Activated CD4-positive, alpha-beta memory T cell treated with anti-CD3 and anti-CD28 coated beads, Interleukin-2, amount 10 ng/mL, durations not matched to agents 7 days and 5 days (primary cell): ENCODE measurements at regions not wholly inside any gene's neighbourhood (a gene's known extent, or its start where the extent isn't known, plus 50 kb on each side); places are given as distances from the start of the nearest gene placed in this dataset.
"Not testable (repeated sequence)": the region's sequence is repeated elsewhere in the genome, so short reads cannot be mapped to it uniquely, and the experiment has no call there.

ENCODE experiments used
- CTCF ChIA-PET: fragments of 350-600 bp; sonication (Branson Sonifier 250); formaldehyde crosslinking; loops from one replicate; lab custom pipeline; 2021; ENCODE audit warnings: antibody characterized with exemption, inconsistent platforms; lab: Charles Lee
- POLR2A ChIA-PET: fragments of 350-600 bp; sonication (Branson Sonifier 250); formaldehyde crosslinking; loops from one replicate; lab custom pipeline; 2021; ENCODE audit warnings: antibody characterized with exemption; lab: Charles Lee
- DNase-seq: peaks from one replicate; pipeline ENCODE4 v3.0.0-alpha.2; 2020
- H3K27ac Mint-ChIP-seq: one replicate; pipeline ENCODE4 v1.8.0; 2021; ENCODE audit warnings: mild to moderate bottlenecking, mixed read lengths
- H3K27me3 Mint-ChIP-seq: one replicate; pipeline ENCODE4 v1.8.0; 2021; ENCODE audit warnings: mixed read lengths
- H3K36me3 Mint-ChIP-seq: one replicate; pipeline ENCODE4 v1.8.0; 2021; ENCODE audit warnings: low read depth, mixed read lengths
- H3K4me1 Mint-ChIP-seq: one replicate; pipeline ENCODE4 v1.8.0; 2021; ENCODE audit warnings: mixed read lengths
- H3K4me3 Mint-ChIP-seq: one replicate; pipeline ENCODE4 v1.8.0; 2021; ENCODE audit warnings: mild to moderate bottlenecking, mixed read lengths
- H3K9me3 Mint-ChIP-seq: one replicate; pipeline ENCODE4 v1.8.0; 2021; ENCODE audit warnings: mixed read lengths

DNA sequence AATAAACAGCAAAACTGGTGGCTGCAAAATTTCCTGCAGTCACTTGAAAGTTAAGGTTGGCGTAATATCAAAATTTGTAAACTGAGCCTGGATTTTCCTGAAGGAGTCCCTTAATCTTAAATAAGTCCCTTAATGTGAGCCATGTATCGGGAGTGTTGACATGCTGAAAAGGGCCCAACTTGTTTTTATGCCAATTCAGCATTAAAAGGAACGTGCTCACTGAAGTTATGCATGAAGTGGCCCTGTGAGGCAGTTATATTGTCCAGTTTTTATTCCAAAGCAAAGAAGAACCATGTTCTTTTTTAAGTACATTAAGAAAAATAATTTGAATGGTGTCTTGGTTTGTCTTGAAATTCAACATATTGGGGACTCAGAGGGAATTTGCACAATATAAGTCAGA is 1766.9 kb downstream of the SLITRK1 start:
- H3K36me3 Mint-ChIP-seq = no peaks in the 10 kb centered on the region
- H3K27me3 Mint-ChIP-seq = no peaks in the 10 kb centered on the region
- no peak for DNase-seq
- ChIA-PET POLR2A (no interaction called here), CTCF (no interaction called here)
- no peak overlapping the region for H3K27ac Mint-ChIP-seq
- no peaks in the 10 kb centered on the region for H3K4me1 Mint-ChIP-seq
- peaks cover 3% of the 10 kb centered on the region for H3K9me3 Mint-ChIP-seq
- H3K4me3 Mint-ChIP-seq = no peak overlapping the region

DNA sequence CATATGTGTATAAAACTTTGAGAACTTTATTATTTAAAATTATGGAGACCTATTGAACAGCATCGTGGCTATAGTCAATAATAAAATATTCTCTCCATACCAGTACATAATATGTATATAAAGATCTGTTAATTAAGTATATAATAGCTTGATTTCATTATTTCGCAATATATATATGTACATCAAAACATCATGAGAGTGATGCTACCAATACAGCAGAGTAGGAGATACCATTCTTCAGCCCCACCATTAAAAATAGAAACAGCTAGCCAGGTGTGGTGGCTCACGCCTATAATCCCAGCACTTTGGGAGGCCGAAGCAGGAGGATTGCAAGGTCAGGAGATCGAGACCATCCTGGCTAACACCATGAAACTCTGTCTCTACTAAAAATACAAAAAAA is 1755.3 kb upstream of the SPRY2 start:
- ChIA-PET CTCF (no interaction called here), POLR2A (no interaction called here)
- no peaks in the 10 kb centered on the region for H3K4me1 Mint-ChIP-seq
- H3K27ac Mint-ChIP-seq = no peak overlapping the region
- DNase-seq = no peak
- no peaks in the 10 kb centered on the region for H3K36me3 Mint-ChIP-seq
- peaks cover 3% of the 10 kb centered on the region for H3K9me3 Mint-ChIP-seq
- no peak overlapping the region for H3K4me3 Mint-ChIP-seq
- no peaks in the 10 kb centered on the region for H3K27me3 Mint-ChIP-seq

DNA sequence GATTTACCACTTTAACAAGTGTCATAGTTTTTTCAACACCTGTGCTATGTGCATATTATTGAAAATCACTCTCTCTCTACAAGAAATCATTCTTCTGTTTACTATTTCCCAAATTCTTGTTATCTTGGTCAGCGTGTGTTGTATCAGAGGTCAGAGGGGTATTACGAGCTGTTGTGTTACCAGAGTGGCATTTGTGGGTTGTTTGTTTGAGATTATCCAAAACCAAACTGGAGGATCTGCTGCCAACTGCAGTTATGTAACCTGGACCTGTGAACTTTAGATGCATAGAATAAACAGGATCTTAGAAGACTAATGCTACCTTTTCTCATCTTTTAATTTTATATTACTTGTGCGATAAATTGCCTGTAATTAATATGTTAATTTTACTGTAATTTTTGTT is 1751.4 kb upstream of the SPRY2 start:
- no peaks in the 10 kb centered on the region for H3K36me3 Mint-ChIP-seq
- H3K4me1 Mint-ChIP-seq = no peaks in the 10 kb centered on the region
- CTCF ChIA-PET = no interaction called here
- no peak for DNase-seq
- no peaks in the 10 kb centered on the region for H3K27me3 Mint-ChIP-seq
- POLR2A ChIA-PET = no interaction called here
- peaks cover 3% of the 10 kb centered on the region for H3K9me3 Mint-ChIP-seq
- no peak overlapping the region for H3K27ac Mint-ChIP-seq
- H3K4me3 Mint-ChIP-seq = no peak overlapping the region

DNA sequence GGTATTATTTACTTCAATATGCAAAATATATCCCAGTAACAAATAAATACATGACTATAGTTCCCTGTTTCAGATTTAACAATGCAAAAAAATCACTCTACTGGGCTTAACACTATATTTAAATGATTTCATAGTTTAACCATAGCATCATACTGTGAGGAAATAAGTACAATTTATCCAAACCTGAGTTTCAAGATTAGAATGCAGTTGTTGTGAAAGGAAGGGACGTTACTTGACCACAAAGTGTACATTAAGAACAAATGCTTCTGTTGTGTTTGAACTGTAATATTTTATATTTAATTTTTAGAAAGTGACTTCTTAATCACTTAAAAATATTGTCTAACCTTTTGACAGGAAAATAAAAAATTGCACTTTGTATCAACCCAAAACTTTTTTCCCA is 1747.9 kb upstream of the SPRY2 start:
- DNase-seq = no peak
- Mint-ChIP-seq H3K4me3 (no peak overlapping the region), H3K9me3 (no peaks in the 10 kb centered on the region), H3K27me3 (no peaks in the 10 kb centered on the region), H3K36me3 (no peaks in the 10 kb centered on the region), H3K27ac (no peak overlapping the region), H3K4me1 (no peaks in the 10 kb centered on the region)
- ChIA-PET CTCF (no interaction called here), POLR2A (no interaction called here)

DNA sequence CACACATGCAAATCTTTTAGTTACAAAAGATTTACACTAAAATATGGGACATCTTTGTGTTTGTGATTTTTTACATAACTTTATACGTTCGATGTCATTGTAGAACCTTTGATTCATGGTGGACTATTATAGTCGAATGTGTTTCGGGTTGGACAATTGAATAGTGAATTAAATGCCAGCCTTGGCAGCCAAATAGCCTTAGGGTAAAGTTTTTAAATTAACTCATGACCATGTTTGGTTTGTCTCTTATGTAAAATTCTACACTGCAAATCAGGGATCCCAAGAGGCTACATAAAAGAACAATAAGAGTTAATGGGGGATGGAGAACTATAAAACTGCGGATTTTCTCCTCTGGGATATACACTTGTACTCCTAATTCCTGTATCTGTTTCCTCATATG is 1735.6 kb upstream of the SPRY2 start:
- DNase-seq = no peak
- ChIA-PET CTCF (no interaction called here), POLR2A (no interaction called here)
- H3K4me1 Mint-ChIP-seq = no peaks in the 10 kb centered on the region
- H3K9me3 Mint-ChIP-seq = peaks cover 4% of the 10 kb centered on the region
- no peaks in the 10 kb centered on the region for H3K27me3 Mint-ChIP-seq
- H3K27ac Mint-ChIP-seq = no peak overlapping the region
- H3K36me3 Mint-ChIP-seq = no peaks in the 10 kb centered on the region
- H3K4me3 Mint-ChIP-seq = no peak overlapping the region

DNA sequence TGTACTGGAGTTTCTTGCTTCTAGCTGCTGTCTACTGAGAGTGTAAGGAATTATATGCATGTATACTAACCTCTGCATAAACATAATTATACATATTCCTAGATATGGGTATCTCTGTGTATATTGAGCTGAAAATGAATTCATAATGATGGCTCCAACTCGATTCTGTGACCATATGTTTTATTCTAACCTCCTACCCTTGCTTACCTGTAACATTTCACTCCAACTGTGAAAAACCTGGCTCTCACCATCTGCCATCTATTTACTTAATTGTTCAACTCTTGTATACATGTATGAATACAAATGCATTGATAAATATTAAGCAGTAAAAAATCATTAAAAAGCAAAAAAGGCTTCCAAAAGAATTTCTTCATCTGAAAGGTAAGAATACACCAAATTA is 1729.5 kb upstream of the SPRY2 start:
- Mint-ChIP-seq H3K36me3 (no peaks in the 10 kb centered on the region), H3K27me3 (no peaks in the 10 kb centered on the region), H3K9me3 (peaks cover 10% of the 10 kb centered on the region), H3K4me1 (no peaks in the 10 kb centered on the region), H3K4me3 (no peak overlapping the region), H3K27ac (no peak overlapping the region)
- no peak for DNase-seq
- ChIA-PET POLR2A (no interaction called here), CTCF (no interaction called here)

DNA sequence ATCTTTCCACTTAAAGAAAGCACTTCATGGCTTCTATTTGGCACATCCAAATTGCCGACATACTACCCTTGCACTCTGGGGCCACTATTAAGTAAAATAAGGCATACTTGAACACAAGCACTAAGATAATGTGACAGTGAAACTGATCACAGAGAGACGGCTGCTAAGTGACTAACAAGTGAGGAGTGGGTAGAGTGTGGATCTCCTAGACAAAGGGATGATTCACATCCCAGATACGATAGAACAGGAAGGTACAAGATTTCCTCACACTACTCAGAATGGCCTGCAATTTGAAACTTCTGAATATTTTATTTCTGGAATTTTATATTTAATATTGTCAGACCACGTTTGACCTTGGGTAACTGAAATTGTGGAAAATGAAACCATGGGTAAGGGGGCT is 1721.8 kb upstream of the SPRY2 start:
- ChIA-PET CTCF (no interaction called here), POLR2A (no interaction called here)
- H3K4me3 Mint-ChIP-seq = no peak overlapping the region
- no peaks in the 10 kb centered on the region for H3K27me3 Mint-ChIP-seq
- no peak overlapping the region for H3K27ac Mint-ChIP-seq
- no peak for DNase-seq
- no peaks in the 10 kb centered on the region for H3K36me3 Mint-ChIP-seq
- no peaks in the 10 kb centered on the region for H3K9me3 Mint-ChIP-seq
- H3K4me1 Mint-ChIP-seq = no peaks in the 10 kb centered on the region

DNA sequence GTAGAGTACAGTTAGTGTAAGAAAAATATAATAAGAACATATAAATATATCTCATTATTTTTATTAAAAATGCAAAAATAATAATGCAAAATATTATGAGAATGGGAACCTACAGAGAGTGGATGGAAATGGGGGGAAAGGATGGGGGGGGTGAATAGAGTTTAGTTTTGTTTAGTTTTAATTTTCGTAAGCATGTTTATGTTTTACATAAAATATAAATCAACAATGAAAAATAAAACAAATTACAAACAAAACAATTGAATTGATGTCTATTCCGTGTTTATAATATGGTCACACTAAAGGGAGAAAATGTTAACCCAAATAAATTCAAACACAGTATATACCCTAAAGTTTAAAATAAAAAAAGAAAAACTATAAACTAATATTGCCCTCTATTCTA is 1717.4 kb upstream of the SPRY2 start:
- H3K36me3 Mint-ChIP-seq = no peaks in the 10 kb centered on the region
- no peak for DNase-seq
- CTCF ChIA-PET = no interaction called here
- H3K27ac Mint-ChIP-seq = no peak overlapping the region
- no peak overlapping the region for H3K4me3 Mint-ChIP-seq
- POLR2A ChIA-PET = no interaction called here
- H3K27me3 Mint-ChIP-seq = no peaks in the 10 kb centered on the region
- H3K4me1 Mint-ChIP-seq = no peaks in the 10 kb centered on the region
- H3K9me3 Mint-ChIP-seq = no peaks in the 10 kb centered on the region

DNA sequence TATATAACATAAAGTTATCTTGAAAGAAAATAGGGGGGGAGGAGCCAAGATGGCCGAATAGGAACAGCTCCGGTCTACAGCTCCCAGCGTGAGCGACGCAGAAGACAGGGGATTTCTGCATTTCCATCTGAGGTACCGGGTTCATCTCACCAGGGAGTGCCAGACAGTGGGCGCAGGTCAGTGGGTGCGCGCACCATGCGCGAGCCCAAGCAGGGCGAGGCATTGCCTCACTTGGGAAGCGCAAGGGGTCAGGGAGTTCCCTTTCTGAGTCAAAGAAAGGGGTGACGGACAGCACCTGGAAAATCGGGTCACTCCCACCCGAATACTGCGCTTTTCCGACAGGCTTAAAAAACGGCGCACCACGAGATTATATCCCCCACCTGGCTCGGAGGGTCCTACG is 1704.4 kb upstream of the SPRY2 start:
- H3K4me3 Mint-ChIP-seq, CTCF ChIA-PET, H3K4me1 Mint-ChIP-seq, H3K27ac Mint-ChIP-seq, POLR2A ChIA-PET, H3K27me3 Mint-ChIP-seq, H3K36me3 Mint-ChIP-seq, H3K9me3 Mint-ChIP-seq, DNase-seq: not testable (repeated sequence)

DNA sequence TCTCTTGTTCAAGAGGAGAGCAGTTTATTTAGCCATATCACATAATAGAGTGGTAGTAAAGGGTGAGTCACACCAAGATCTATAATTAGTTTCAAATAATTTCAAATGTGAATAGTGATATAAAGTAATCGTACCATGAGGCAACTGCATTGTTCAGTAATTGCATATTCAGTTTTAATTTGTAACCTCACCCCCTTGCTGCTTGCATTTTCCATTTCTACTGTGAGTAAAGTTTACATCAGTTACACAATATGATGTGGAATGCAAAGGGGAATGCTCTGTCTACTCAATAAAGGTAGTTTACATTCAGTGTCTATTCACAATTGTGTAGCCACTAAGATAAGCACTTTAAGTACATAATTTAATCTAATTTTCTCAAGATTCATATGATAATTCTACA is 1695.7 kb upstream of the SPRY2 start:
- POLR2A ChIA-PET = no interaction called here
- CTCF ChIA-PET = no interaction called here
- H3K4me1 Mint-ChIP-seq = no peaks in the 10 kb centered on the region

DNA sequence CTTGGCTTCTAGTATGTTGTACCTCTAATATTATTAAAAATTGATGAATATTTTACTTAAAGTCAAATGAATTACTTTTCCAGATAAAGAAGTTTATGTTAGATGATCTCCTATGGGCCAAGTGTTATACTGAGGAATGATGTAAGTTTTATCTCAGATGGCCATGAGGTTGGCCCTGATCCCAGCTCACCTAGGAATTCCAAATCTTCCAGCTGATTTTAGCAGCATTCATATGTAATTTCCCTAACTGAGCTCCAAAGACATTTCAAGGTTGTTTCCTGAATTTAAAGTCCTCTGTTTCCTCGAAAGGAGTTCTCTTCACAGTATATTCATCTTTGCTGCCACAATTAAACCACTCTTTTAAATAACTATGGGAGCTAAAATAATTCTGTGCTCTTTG is 1670.4 kb upstream of the SPRY2 start:
- no peaks in the 10 kb centered on the region for H3K27me3 Mint-ChIP-seq
- peaks cover 11% of the 10 kb centered on the region for H3K9me3 Mint-ChIP-seq
- POLR2A ChIA-PET = no interaction called here
- no peaks in the 10 kb centered on the region for H3K36me3 Mint-ChIP-seq
- H3K4me1 Mint-ChIP-seq = no peaks in the 10 kb centered on the region
- H3K4me3 Mint-ChIP-seq = no peak overlapping the region
- DNase-seq = no peak
- no peak overlapping the region for H3K27ac Mint-ChIP-seq
- CTCF ChIA-PET = no interaction called here

More for the DNA sequence above, 1695.7 kb upstream of the SPRY2 start:
- Mint-ChIP-seq H3K36me3 (no peaks in the 10 kb centered on the region), H3K9me3 (peaks cover 3% of the 10 kb centered on the region), H3K27ac (no peak overlapping the region), H3K4me3 (no peak overlapping the region), H3K27me3 (no peaks in the 10 kb centered on the region)
- no peak for DNase-seq

DNA sequence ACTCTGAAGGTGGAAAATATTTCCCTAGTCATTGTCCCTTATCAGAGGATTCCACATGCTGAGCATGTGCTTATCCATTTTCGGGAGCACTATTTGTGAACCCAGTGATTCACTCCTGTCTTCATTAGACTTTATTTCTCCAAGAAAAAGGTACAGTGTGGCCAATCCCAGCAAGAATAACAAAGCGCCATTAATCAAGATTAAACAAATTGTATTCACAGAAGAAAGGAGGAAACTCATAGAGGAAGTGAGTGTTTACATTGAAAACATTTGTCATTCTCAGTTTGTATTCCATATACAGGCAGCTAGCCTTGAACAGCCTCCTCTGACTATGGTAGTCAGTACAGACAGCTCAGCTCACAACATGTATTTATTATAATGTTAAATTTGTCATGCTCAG is 1669.9 kb upstream of the SPRY2 start:
- Mint-ChIP-seq H3K27ac (no peak overlapping the region), H3K4me1 (no peaks in the 10 kb centered on the region), H3K27me3 (no peaks in the 10 kb centered on the region), H3K9me3 (peaks cover 11% of the 10 kb centered on the region), H3K36me3 (no peaks in the 10 kb centered on the region), H3K4me3 (no peak overlapping the region)
- ChIA-PET CTCF (no interaction called here), POLR2A (no interaction called here)
- no peak for DNase-seq

DNA sequence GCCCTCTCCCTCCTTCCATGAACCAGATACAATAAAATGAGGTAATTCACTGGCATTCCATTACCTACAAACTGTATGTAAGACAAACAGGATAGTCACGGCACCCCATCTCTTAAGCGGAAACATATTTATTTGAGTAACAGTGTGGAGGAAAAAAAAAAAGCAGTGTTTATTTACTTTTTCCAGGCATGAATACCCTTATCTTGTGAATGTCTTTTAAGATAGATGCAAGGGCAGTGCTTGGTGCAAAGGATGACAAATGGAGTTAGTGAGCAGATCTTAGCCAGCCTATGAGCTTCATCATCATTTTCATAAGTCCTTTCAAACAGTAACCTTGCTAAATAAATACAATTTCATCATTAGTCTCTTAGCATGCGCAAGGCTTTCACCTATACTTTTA is 1661.8 kb upstream of the SPRY2 start:
- H3K27me3 Mint-ChIP-seq = no peaks in the 10 kb centered on the region
- H3K9me3 Mint-ChIP-seq = peaks cover 5% of the 10 kb centered on the region
- CTCF ChIA-PET = no interaction called here
- DNase-seq = no peak
- H3K4me3 Mint-ChIP-seq = no peak overlapping the region
- POLR2A ChIA-PET = no interaction called here
- no peak overlapping the region for H3K27ac Mint-ChIP-seq
- no peaks in the 10 kb centered on the region for H3K36me3 Mint-ChIP-seq
- H3K4me1 Mint-ChIP-seq = no peaks in the 10 kb centered on the region

DNA sequence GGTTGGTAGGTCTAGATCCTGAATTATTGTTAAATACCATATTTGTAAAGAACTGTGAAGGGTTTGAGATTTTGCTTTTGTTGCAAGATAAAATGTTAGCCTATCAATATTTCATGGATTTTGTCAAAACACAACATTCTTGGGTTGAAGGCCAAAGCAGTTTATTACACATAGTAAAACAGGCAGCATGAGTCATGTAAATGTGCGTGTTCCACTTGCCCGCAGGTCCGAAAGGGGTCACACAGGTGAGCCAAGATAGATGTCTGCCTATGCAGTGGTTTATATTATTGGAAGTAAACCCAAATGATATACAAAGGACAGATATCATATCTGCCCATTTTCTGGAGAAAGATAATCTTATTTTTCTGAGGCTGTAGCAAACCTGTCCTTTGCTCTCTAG is 1654.4 kb upstream of the SPRY2 start:
- DNase-seq = no peak
- Mint-ChIP-seq H3K4me3 (no peak overlapping the region), H3K9me3 (peaks cover 2% of the 10 kb centered on the region), H3K36me3 (no peaks in the 10 kb centered on the region), H3K27me3 (no peaks in the 10 kb centered on the region), H3K4me1 (no peaks in the 10 kb centered on the region), H3K27ac (no peak overlapping the region)
- CTCF ChIA-PET = no interaction called here
- POLR2A ChIA-PET = no interaction called here

DNA sequence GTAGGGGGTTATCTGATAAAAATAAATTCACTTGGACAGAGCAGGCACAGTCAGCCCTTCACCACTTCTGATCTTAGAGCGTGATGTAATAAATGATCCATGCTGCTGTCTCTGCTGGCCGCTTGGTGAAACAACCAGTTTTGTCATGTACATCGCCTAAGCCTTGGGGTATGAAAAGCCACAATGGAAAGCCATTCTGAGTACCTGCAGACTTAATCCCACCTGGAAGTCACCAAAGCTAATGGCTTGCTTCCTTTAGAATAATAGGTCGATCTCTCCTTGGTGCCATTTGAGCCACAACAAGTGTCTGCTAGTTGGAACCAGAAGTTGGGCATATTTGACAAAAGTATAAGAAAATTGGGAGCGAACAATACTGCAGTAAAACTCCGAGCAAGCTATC is 1649.7 kb upstream of the SPRY2 start:
- H3K4me3 Mint-ChIP-seq = no peak overlapping the region
- no peak for DNase-seq
- CTCF ChIA-PET = no interaction called here
- H3K36me3 Mint-ChIP-seq = no peaks in the 10 kb centered on the region
- H3K9me3 Mint-ChIP-seq = no peaks in the 10 kb centered on the region
- no peaks in the 10 kb centered on the region for H3K4me1 Mint-ChIP-seq
- no peak overlapping the region for H3K27ac Mint-ChIP-seq
- POLR2A ChIA-PET = no interaction called here
- H3K27me3 Mint-ChIP-seq = no peaks in the 10 kb centered on the region
